AG09309 (cell line): ENCODE measurements at regions not wholly inside any gene's neighbourhood (a gene's known extent, or its start where the extent isn't known, plus 50 kb on each side); places are given as distances from the start of the nearest gene placed in this dataset.

Experiments used
- DNase-seq: peaks from one replicate; pipeline ENCODE4 v3.0.0-alpha.2; 2010; ENCODE audit warnings: low read depth
- H3K4me3 ChIP-seq: 2 replicates; pipeline ENCODE4 v1.5.1; 2011; ENCODE audit warnings: mild to moderate bottlenecking, low read depth, low read length, moderate library complexity; ENCODE audit not compliant: control insufficient read depth
- CTCF ChIP-seq: IDR thresholded peaks from 2 replicates; pipeline ENCODE4 v1.5.1; 2011; ENCODE audit warnings: mild to moderate bottlenecking, low read depth, low read length, inconsistent platforms; ENCODE audit not compliant: insufficient read depth, control insufficient read depth; ENCODE audit errors: missing control alignments

GRCh38 chr1:37167479-37167878 lies 133.2 kb upstream of the GRIK3 start:
- H3K4me3 ChIP-seq: no peak overlapping the region
- no peak for TF ChIP-seq CTCF
- DNase-seq: no peak

GRCh38 chr1:37169241-37169640 lies 134.9 kb upstream of the GRIK3 start:
- TF ChIP-seq CTCF: no peak
- no peak for DNase-seq
- H3K4me3 ChIP-seq: no peak overlapping the region

DNA sequence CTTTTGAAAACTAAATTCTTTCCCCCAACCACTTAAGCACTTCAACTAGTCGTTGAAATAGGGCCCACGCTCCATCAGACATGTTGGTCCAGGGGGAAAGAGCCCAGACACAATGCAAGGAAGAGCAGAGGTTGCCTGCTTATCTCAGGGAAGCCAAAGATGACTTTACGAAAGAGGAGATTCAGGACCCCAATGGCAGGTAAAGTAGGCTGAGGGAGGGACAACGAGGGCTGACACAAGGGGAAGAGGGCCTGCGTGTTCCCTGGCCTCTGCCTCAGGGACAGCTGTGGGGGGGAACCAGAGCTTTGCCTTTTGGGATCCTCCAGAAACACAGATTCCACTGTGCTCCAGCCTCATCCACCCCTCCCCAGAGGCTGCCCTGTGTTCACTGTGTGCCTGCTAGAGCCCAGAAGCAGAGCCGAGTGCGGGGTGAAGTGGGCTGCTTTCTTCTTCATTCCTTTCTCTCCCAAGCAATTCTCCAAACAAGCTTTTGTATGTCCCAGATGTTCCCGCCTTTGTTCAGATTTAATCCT lies 135.5 kb upstream of the GRIK3 start:
- H3K4me3 ChIP-seq: no peak overlapping the region
- no peak for TF ChIP-seq CTCF
- DNase-seq: no peak

GRCh38 chr1:37171691-37172090 lies 137.4 kb upstream of the GRIK3 start:
- TF ChIP-seq CTCF: no peak
- DNase-seq: no peak

GRCh38 chr1:37174341-37174740 lies 140.0 kb upstream of the GRIK3 start:
- DNase-seq: no peak
- no peak overlapping the region for H3K4me3 ChIP-seq
- TF ChIP-seq CTCF: no peak

More at GRCh38 chr1:37171691-37172090, 137.4 kb upstream of the GRIK3 start:
- no peak overlapping the region for H3K4me3 ChIP-seq

- DNase-seq: no peak
- TF ChIP-seq CTCF: no peak
- no peak overlapping the region for H3K4me3 ChIP-seq
Measured at GRCh38 chr1:37174876-37175275, 140.6 kb upstream of the GRIK3 start.

DNA sequence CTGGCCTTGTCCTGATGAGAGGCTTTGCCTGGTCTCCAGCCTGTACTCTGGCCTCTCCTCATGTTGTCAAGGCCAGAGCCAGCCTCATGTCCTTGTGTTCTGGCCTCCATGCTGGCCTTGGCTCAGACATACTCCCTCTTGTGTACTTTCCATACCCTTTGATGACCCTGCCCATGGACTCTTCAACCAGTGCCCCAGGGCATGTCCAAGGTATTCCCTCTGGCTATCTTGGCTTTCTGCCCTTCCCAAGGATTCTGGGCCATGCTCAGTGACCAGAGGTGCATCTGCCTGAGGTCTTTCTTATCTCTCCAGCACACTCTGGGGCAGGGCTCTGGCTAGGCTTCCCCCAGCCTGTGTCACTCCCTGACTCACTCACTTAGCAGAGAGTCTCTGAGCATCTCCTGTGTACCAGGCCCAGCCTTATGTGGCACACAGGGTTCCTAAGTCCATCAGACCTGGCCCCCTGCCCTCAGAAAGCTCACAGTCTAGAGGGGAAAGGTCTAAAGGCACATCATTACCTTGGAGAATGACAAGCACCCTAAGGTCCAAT lies 141.4 kb upstream of the GRIK3 start:
- no peak for TF ChIP-seq CTCF
- DNase-seq: no peak
- no peak overlapping the region for H3K4me3 ChIP-seq
